Panc1 (cell line): ENCODE measurements at regions not wholly inside any gene's neighbourhood (a gene's known extent, or its start where the extent isn't known, plus 50 kb on each side); places are given as distances from the start of the nearest gene placed in this dataset.

ENCODE experiments used
- POLR2AphosphoS5 ChIP-seq: IDR thresholded peaks from 2 replicates; pipeline ENCODE4 v1.6.1; 2012; ENCODE audit warnings: mild to moderate bottlenecking, low read depth, low read length, moderate library complexity
- TF ChIP-seq, protein P1 (sequence below): fragments of 450-650 bp; IDR thresholded peaks from 2 replicates; pipeline ENCODE4 v1.5.1; 2017; ENCODE audit warnings: mild to moderate bottlenecking

DNA sequence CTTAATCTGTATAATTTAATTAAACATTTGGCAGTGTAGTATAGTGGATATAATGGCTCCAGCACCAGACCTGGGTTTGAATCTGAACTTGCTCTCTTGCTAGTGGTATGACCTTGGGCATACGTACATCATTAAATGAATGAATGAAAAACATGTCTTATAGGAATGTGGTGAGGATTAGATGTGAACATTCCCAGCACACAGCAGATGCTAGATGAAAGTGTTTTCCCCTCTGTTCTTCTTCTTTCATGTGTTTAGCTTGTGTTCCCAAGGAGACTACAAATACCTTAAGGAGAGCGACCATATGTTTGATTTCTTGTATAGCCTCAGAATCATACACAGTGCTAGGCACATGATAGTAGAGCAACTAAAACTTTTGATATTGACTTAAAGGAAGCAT lies 56.5 kb downstream of the CT47B1 start:
- TF ChIP-seq, protein P1, sequence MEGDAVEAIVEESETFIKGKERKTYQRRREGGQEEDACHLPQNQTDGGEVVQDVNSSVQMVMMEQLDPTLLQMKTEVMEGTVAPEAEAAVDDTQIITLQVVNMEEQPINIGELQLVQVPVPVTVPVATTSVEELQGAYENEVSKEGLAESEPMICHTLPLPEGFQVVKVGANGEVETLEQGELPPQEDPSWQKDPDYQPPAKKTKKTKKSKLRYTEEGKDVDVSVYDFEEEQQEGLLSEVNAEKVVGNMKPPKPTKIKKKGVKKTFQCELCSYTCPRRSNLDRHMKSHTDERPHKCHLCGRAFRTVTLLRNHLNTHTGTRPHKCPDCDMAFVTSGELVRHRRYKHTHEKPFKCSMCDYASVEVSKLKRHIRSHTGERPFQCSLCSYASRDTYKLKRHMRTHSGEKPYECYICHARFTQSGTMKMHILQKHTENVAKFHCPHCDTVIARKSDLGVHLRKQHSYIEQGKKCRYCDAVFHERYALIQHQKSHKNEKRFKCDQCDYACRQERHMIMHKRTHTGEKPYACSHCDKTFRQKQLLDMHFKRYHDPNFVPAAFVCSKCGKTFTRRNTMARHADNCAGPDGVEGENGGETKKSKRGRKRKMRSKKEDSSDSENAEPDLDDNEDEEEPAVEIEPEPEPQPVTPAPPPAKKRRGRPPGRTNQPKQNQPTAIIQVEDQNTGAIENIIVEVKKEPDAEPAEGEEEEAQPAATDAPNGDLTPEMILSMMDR, result no peak
- TF ChIP-seq POLR2AphosphoS5, result no peak
